Esophagus squamous epithelium (tissue), 4 donors: ENCODE measurements at regions not wholly inside any gene's neighbourhood (a gene's known extent, or its start where the extent isn't known, plus 50 kb on each side); places are given as distances from the start of the nearest gene placed in this dataset.

Experiments used
- POLR2A ChIP-seq, 4 donors: fragments of 450-650 bp; IDR thresholded peaks; one replicate each; pipeline ENCODE4 v1.6.1; 2017; ENCODE audit warnings: antibody characterized with exemption in 4 of 4, mild to moderate bottlenecking in 4 of 4, moderate library complexity in 3 of 4
- TF ChIP-seq, protein P1 (sequence below), 6 experiments: fragments of 450-650 bp in 4 of 6; fragments of 200-600 bp in 2 of 6; sonication (generic) in 2 of 6; IDR thresholded peaks; one replicate each; pipeline ENCODE4 v1.5.1; 2016 to 2019; ENCODE audit warnings: antibody characterized with exemption in 6 of 6, mild to moderate bottlenecking in 4 of 6, moderate library complexity in 4 of 6

DNA sequence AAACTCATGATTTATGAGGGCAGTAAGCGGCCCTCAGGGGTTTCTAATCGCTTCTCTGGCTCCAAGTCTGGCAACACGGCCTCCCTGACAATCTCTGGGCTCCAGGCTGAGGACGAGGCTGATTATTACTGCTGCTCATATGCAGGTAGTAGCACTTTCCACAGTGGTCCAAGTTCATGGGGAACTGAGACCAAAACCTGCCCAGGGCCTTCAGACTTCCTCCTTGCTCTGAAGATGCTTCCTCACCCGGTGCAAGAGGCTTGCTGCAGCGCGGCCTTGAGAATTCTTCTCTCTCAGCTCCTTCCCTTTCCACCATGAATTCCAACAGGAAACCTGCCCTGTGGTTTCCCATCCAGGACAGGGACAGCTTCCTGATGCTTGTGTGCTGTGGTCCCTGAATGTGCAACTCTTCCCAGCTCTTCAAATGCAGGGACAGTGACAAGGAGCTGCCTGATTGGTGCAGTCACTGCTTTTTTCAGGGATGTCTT is 53.9 kb downstream of the GGTLC2 start:
- TF ChIP-seq POLR2A (IDR thresholded peaks at IDR 0.05), result no peak
- TF ChIP-seq, protein P1, sequence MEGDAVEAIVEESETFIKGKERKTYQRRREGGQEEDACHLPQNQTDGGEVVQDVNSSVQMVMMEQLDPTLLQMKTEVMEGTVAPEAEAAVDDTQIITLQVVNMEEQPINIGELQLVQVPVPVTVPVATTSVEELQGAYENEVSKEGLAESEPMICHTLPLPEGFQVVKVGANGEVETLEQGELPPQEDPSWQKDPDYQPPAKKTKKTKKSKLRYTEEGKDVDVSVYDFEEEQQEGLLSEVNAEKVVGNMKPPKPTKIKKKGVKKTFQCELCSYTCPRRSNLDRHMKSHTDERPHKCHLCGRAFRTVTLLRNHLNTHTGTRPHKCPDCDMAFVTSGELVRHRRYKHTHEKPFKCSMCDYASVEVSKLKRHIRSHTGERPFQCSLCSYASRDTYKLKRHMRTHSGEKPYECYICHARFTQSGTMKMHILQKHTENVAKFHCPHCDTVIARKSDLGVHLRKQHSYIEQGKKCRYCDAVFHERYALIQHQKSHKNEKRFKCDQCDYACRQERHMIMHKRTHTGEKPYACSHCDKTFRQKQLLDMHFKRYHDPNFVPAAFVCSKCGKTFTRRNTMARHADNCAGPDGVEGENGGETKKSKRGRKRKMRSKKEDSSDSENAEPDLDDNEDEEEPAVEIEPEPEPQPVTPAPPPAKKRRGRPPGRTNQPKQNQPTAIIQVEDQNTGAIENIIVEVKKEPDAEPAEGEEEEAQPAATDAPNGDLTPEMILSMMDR (IDR thresholded peaks at IDR 0.05), result no peak
